ENCODE measurements at regions not wholly inside any gene's neighbourhood (a gene's known extent, or its start where the extent isn't known, plus 50 kb on each side); places are given as distances from the start of the nearest gene placed in this dataset.

DNA sequence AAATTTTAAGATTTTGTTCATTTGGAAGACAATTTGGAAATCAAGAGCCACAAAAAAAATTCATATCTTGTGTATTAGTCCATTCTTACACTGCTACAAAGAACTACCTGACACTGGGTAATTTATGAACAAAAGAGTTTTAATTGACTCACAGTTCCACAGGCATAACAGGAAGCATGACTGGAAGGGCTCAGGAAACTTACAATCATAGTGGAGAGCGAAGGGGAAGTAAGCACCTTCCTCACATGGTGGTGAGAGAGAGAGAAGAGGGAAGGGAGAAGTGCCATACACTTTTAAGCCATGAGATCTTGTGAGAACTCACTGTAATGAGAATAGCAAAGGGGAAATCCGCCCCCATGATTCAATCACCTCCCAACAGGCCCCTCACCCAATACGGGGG, 274.4 kb downstream of the KCNN2 start:
- Histone ChIP-seq H3K4me3 (ENCODE audit: low read depth, low read length) (no peak overlapping the region), H3K36me3 (ENCODE audit: insufficient read depth) (no peaks in the 10 kb centered on the region), H3K27ac (ENCODE audit: low read depth) (no peak overlapping the region), H3K4me1 (ENCODE audit: insufficient read depth) (no peaks in the 10 kb centered on the region)
- no peak for DNase-seq (ENCODE audit: extremely low spot score)
- WGBS, result 83% methylated on average over 3 of the region's 3 CpGs

DNA sequence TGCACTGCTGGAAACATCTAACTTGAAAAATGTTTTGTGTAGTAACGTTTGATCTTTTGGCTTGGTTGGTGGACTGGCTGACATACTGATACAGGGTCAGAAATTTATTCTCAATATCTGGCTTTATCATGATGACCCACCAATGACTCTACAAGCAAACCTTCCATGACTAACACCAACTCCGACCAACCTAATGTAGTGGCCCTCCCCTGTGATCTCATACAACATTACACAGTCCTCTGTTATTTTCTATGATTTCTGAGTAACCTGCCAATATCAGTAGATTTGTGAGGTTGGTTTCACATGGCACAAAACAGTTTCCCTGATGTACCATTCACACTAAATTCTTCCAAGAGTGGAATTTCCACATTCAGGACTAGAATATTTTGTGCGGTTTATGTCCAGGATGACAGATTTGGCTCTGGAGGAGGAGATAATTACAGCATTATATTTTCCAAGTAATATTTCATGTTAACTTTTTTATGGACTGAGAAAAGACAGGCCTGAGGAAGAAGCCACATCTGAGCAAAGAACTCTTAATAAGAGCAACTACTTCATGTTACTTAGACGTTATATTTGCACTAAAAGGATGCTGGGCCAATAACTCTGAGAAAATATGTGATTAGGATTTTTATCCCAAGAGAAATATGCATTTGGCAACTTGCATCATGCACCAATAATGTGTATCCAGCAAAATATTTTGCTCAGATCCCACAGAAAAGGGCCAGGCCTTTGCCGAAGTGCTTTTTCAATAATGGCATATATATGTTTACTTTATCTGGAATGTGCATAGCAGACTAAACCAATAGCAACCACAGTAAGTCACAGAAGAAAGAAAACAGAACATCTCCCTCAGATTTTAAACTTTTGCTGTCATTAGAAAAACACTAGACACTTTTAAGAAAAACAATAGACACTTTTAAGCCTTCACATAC, 273.4 kb downstream of the KCNN2 start:
- no peak for DNase-seq (ENCODE audit: extremely low spot score)
- Histone ChIP-seq H3K36me3 (ENCODE audit: insufficient read depth) (no peaks in the 10 kb centered on the region), H3K27ac (ENCODE audit: low read depth) (no peak overlapping the region), H3K4me1 (ENCODE audit: insufficient read depth) (no peaks in the 10 kb centered on the region), H3K4me3 (ENCODE audit: low read depth, low read length) (no peak overlapping the region)
- WGBS, result 47% methylated on average over 5 of the region's 5 CpGs

GRCh38 chr5:114634517-114634916, 272.6 kb downstream of the KCNN2 start:
- no peak overlapping the region for H3K4me3 ChIP-seq (ENCODE audit: low read depth, low read length)
- DNase-seq (ENCODE audit: extremely low spot score), result no peak
- 94% methylated on average over 2 of the region's 2 CpGs for WGBS
- H3K4me1 ChIP-seq (ENCODE audit: insufficient read depth), result no peaks in the 10 kb centered on the region
- no peak overlapping the region for H3K27ac ChIP-seq (ENCODE audit: low read depth)
- no peaks in the 10 kb centered on the region for H3K36me3 ChIP-seq (ENCODE audit: insufficient read depth)

DNA sequence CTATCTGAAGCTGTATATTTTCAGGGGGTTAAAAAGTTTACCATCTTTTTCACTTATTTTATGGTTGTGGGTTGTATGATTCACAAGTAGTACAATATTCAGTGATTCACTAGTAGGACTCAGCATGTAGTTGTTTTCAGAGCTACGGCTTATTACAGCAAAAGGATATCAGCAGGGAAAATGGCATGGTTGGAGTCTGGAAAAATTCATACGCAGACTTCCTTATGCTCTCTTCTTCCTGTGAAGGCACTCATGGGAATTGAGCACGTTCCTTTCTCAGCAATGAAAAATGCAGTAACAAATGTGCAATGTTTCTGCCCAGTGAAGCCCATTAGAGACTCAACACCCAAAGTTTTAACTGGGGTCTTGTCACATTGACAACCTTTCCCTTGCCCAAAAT, 250.5 kb downstream of the KCNN2 start:
- 65% methylated on average over 3 of the region's 3 CpGs for WGBS
- DNase-seq (ENCODE audit: extremely low spot score), result no peak
- no peak overlapping the region for H3K27ac ChIP-seq (ENCODE audit: low read depth)
- no peaks in the 10 kb centered on the region for H3K36me3 ChIP-seq (ENCODE audit: insufficient read depth)
- no peaks in the 10 kb centered on the region for H3K4me1 ChIP-seq (ENCODE audit: insufficient read depth)
- H3K4me3 ChIP-seq (ENCODE audit: low read depth, low read length), result no peak overlapping the region

DNA sequence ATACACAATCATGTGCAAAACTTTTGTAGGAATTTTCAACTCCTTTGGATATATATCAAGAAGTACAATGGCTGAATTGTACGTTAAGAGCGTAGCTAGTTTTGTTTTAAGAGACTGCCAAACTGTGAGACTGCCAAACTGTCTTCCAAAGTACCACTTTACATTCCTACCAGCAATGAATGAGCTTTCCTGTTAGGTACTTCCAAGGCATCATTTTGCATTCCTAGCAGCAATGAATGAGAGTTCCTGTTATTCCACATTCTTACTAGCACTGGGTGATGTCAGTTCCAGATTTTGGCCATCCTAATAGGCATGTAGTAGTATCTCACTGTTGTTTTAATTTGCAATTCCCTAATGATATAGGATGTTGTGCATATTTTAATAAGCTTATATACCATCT, 219.3 kb downstream of the KCNN2 start:
- 64% methylated on average over 2 of the region's 2 CpGs for WGBS
- no peak for DNase-seq (ENCODE audit: extremely low spot score)
- Histone ChIP-seq H3K4me1 (ENCODE audit: insufficient read depth) (no peaks in the 10 kb centered on the region), H3K4me3 (ENCODE audit: low read depth, low read length) (no peak overlapping the region), H3K27ac (ENCODE audit: low read depth) (no peak overlapping the region), H3K36me3 (ENCODE audit: insufficient read depth) (no peaks in the 10 kb centered on the region)

- 48% methylated on average over 5 of the region's 5 CpGs for WGBS
- Histone ChIP-seq H3K27ac (ENCODE audit: low read depth) (no peak overlapping the region), H3K36me3 (ENCODE audit: insufficient read depth) (no peaks in the 10 kb centered on the region), H3K4me1 (ENCODE audit: insufficient read depth) (no peaks in the 10 kb centered on the region), H3K4me3 (ENCODE audit: low read depth, low read length) (no peak overlapping the region)
- DNase-seq (ENCODE audit: extremely low spot score), result no peak
Measured at GRCh38 chr5:114565871-114566270, 204.0 kb downstream of the KCNN2 start.

GRCh38 chr5:114565139-114565538, 203.3 kb downstream of the KCNN2 start:
- Histone ChIP-seq H3K4me3 (ENCODE audit: low read depth, low read length) (no peak overlapping the region), H3K4me1 (ENCODE audit: insufficient read depth) (no peaks in the 10 kb centered on the region), H3K36me3 (ENCODE audit: insufficient read depth) (no peaks in the 10 kb centered on the region), H3K27ac (ENCODE audit: low read depth) (no peak overlapping the region)
- 43% methylated on average over 2 of the region's 2 CpGs for WGBS
- no peak for DNase-seq (ENCODE audit: extremely low spot score)

DNA sequence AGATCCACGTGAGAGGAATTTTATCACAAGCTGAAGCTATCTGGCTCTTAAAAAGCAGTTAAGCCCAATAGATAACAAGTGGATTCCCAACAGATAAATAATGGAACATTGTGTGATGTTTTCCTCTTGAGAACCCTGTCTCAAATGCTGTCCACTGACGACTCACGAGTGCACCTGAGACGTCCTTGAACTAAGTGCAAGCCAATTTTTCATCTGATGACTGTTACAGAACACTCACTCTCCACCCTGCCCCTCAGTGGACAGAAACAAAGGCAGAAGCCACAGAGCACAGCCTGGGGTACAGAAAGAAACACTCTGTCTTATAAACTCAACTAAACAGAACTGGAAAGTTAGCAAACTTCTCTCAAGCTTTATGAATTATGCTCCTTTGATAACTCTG, 199.5 kb downstream of the KCNN2 start:
- H3K4me3 ChIP-seq (ENCODE audit: low read depth, low read length), result no peak overlapping the region
- no peaks in the 10 kb centered on the region for H3K36me3 ChIP-seq (ENCODE audit: insufficient read depth)
- no peaks in the 10 kb centered on the region for H3K4me1 ChIP-seq (ENCODE audit: insufficient read depth)
- H3K27ac ChIP-seq (ENCODE audit: low read depth), result no peak overlapping the region
- 18% methylated on average over 4 of the region's 4 CpGs for WGBS
- DNase-seq (ENCODE audit: extremely low spot score), result no peak

Data from urinary bladder (tissue), 3 donors.